ENCODE measurements at regions not wholly inside any gene's neighbourhood (a gene's known extent, or its start where the extent isn't known, plus 50 kb on each side); places are given as distances from the start of the nearest gene placed in this dataset.

DNA sequence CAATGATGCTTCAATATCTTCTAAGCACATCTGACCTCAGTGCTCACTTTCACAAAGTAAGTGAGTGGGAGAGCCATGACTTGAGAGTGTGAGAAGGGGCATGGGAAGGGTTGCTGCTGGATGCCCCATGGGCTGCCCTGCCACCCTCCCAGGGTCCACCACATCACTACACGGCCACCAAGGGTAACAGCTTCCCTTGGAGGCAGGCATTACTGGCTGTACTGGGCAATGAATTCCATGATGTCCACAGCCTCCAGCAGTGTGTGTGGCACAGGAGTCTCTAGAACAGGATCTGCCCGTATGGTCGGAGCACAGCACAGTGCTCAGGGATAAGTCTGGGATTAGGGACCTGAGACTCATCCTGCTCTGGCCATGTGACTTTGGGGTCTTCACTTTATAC lies 481.0 kb upstream of the MYT1L start:
- Histone ChIP-seq H4K20me1 (ENCODE audit: insufficient read depth, low read length) (no peaks in the 10 kb centered on the region), H3K9me2 (ENCODE audit: low read depth, low read length) (no peaks in the 10 kb centered on the region), H3K27ac (ENCODE audit: low read depth, low read length, poor library complexity, severe bottlenecking) (no peak overlapping the region), H3K27me3 (ENCODE audit: insufficient read depth, low read length) (no peaks in the 10 kb centered on the region), H2AFZ (ENCODE audit: low read length) (no peak overlapping the region), H3K4me2 (ENCODE audit: low read length) (no peak overlapping the region), H3K79me2 (ENCODE audit: insufficient read depth, low read length) (no peaks in the 10 kb centered on the region), H3K36me3 (ENCODE audit: insufficient read depth, low read length) (no peaks in the 10 kb centered on the region), H3K4me1 (ENCODE audit: insufficient read depth, low read length, severe bottlenecking) (no peaks in the 10 kb centered on the region), H3K4me3 (ENCODE audit: low read depth, low read length, poor library complexity, severe bottlenecking) (no peak overlapping the region), H3F3A (ENCODE audit: insufficient read depth, low read length) (no peaks in the 10 kb centered on the region), H3K9ac (ENCODE audit: low read length) (no peak overlapping the region), H3K9me3 (ENCODE audit: low read length) (peaks cover 4% of the 10 kb centered on the region; the same call in 1 of the 2 replicates)
- no peak for TF ChIP-seq EZH2 (IDR thresholded peaks at IDR 0.05; ENCODE audit: borderline replicate concordance, low read length)
- TF ChIP-seq, protein P1, sequence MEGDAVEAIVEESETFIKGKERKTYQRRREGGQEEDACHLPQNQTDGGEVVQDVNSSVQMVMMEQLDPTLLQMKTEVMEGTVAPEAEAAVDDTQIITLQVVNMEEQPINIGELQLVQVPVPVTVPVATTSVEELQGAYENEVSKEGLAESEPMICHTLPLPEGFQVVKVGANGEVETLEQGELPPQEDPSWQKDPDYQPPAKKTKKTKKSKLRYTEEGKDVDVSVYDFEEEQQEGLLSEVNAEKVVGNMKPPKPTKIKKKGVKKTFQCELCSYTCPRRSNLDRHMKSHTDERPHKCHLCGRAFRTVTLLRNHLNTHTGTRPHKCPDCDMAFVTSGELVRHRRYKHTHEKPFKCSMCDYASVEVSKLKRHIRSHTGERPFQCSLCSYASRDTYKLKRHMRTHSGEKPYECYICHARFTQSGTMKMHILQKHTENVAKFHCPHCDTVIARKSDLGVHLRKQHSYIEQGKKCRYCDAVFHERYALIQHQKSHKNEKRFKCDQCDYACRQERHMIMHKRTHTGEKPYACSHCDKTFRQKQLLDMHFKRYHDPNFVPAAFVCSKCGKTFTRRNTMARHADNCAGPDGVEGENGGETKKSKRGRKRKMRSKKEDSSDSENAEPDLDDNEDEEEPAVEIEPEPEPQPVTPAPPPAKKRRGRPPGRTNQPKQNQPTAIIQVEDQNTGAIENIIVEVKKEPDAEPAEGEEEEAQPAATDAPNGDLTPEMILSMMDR (IDR thresholded peaks at IDR 0.05; ENCODE audit: low read length) = no peak

DNA sequence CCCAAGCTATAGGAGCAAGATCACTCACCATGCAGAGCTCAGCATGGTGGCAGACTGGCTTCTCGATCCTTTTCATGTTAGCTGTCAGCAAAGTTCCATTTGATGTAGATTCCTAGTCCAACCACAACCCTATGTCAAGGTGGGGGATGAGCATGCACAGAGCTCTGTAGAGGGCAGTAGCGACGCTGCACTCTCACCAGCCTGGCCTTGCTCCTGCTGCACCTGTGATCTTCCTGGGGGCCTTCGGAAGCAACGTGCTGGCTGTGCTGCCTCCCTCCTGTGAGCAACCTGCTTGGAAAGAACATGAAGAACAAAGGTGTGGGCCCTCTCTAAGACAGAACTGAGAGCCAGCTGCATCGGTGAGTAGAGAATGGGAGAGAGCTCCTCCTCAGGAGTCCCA lies 479.4 kb upstream of the MYT1L start:
- Histone ChIP-seq H3K4me2 (ENCODE audit: low read length) (no peak overlapping the region), H3K4me3 (ENCODE audit: low read depth, low read length, poor library complexity, severe bottlenecking) (no peak overlapping the region), H3K79me2 (ENCODE audit: insufficient read depth, low read length) (no peaks in the 10 kb centered on the region), H2AFZ (ENCODE audit: low read length) (no peak overlapping the region), H3K36me3 (ENCODE audit: insufficient read depth, low read length) (no peaks in the 10 kb centered on the region), H3K27ac (ENCODE audit: low read depth, low read length, poor library complexity, severe bottlenecking) (no peak overlapping the region), H3F3A (ENCODE audit: insufficient read depth, low read length) (no peaks in the 10 kb centered on the region), H3K9ac (ENCODE audit: low read length) (no peak overlapping the region), H3K9me3 (ENCODE audit: low read length) (peaks cover 4% of the 10 kb centered on the region; the same call in 1 of the 2 replicates), H4K20me1 (ENCODE audit: insufficient read depth, low read length) (no peaks in the 10 kb centered on the region), H3K27me3 (ENCODE audit: insufficient read depth, low read length) (no peaks in the 10 kb centered on the region), H3K9me2 (ENCODE audit: low read depth, low read length) (no peaks in the 10 kb centered on the region), H3K4me1 (ENCODE audit: insufficient read depth, low read length, severe bottlenecking) (no peaks in the 10 kb centered on the region)
- no peak for TF ChIP-seq EZH2 (IDR thresholded peaks at IDR 0.05; ENCODE audit: borderline replicate concordance, low read length)
- TF ChIP-seq, protein P1 (IDR thresholded peaks at IDR 0.05; ENCODE audit: low read length) = no peak

DNA sequence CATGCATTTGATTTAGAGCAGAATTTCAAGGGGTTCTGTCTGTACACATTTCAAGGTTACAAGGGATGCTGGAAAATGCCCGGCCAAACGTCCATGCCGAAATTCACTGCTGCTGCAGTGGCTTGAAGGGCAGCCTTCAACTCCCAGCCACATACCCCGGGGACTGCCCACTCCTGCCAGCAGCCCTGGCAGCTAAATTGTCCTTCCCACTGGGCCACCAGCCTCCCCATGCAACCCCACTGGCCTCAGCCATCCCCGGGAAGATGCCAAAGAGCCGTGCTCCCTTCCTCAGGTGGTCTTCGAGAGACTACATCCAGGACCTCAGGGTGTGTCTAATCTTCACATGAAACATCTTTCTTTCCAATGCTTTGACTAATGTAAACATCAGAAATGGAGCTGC lies 478.7 kb upstream of the MYT1L start:
- no peaks in the 10 kb centered on the region for H3F3A ChIP-seq (ENCODE audit: insufficient read depth, low read length)
- H3K4me2 ChIP-seq (ENCODE audit: low read length) = no peak overlapping the region
- H3K4me3 ChIP-seq (ENCODE audit: low read depth, low read length, poor library complexity, severe bottlenecking) = no peak overlapping the region

More for the DNA sequence above, 478.7 kb upstream of the MYT1L start:
- Histone ChIP-seq H3K27ac (ENCODE audit: low read depth, low read length, poor library complexity, severe bottlenecking) (no peak overlapping the region), H3K27me3 (ENCODE audit: insufficient read depth, low read length) (no peaks in the 10 kb centered on the region), H3K36me3 (ENCODE audit: insufficient read depth, low read length) (no peaks in the 10 kb centered on the region), H3K79me2 (ENCODE audit: insufficient read depth, low read length) (no peaks in the 10 kb centered on the region), H4K20me1 (ENCODE audit: insufficient read depth, low read length) (no peaks in the 10 kb centered on the region), H3K9me2 (ENCODE audit: low read depth, low read length) (no peaks in the 10 kb centered on the region), H3K4me1 (ENCODE audit: insufficient read depth, low read length, severe bottlenecking) (no peaks in the 10 kb centered on the region), H2AFZ (ENCODE audit: low read length) (no peak overlapping the region), H3K9ac (ENCODE audit: low read length) (no peak overlapping the region), H3K9me3 (ENCODE audit: low read length) (peaks cover 4% of the 10 kb centered on the region; the same call in 1 of the 2 replicates)
- TF ChIP-seq EZH2 (IDR thresholded peaks at IDR 0.05; ENCODE audit: borderline replicate concordance, low read length) = no peak
- TF ChIP-seq, protein P1 (IDR thresholded peaks at IDR 0.05; ENCODE audit: low read length) = no peak
